Thoracic aorta (tissue), 2 donors: ENCODE measurements at regions not wholly inside any gene's neighbourhood (a gene's known extent, or its start where the extent isn't known, plus 50 kb on each side); places are given as distances from the start of the nearest gene placed in this dataset.

Source experiments
- ATAC-seq: fragments of 150-250 bp; one replicate; pipeline ENCODE4 v1.8.0; 2017; ENCODE audit warnings: low read depth; ENCODE audit not compliant: insufficient number of reproducible peaks, low FRiP score
- DNase-seq: peaks from one replicate; pipeline ENCODE4 v3.0.0-alpha.2; 2020; ENCODE audit warnings: low spot score
- H3K27ac ChIP-seq, 2 donors: fragments of 200-600 bp; sonication (generic); 1 replicate in 1 of 2; 2 replicates in 1 of 2; pipeline ENCODE4 v1.5.1; 2016; ENCODE audit warnings: mild to moderate bottlenecking in 2 of 2, moderate library complexity in 2 of 2
- H3K27me3 ChIP-seq: fragments of 200-600 bp; sonication (generic); replicated peaks from 2 replicates; pipeline ENCODE4 v1.6.0; 2016; ENCODE audit warnings: mild to moderate bottlenecking; ENCODE audit not compliant: insufficient read depth
- H3K36me3 ChIP-seq: fragments of 200-600 bp; sonication (generic); one replicate; pipeline ENCODE4 v1.5.1; 2016
- H3K4me1 ChIP-seq, 2 donors: fragments of 200-600 bp; sonication (generic); 1 replicate in 1 of 2; 2 replicates in 1 of 2; pipeline versions ENCODE4 v1.5.1 to v1.6.0; 2016; ENCODE audit warnings: low read depth in 2 of 2, mild to moderate bottlenecking in 1 of 2; ENCODE audit not compliant: control insufficient read depth in 1 of 2
- H3K4me3 ChIP-seq: fragments of 200-600 bp; sonication (generic); 2 replicates; pipeline ENCODE4 v1.5.1; 2016; ENCODE audit warnings: mild to moderate bottlenecking
- H3K9me3 ChIP-seq: fragments of 200-600 bp; sonication (generic); 2 replicates; pipeline ENCODE4 v1.5.1; 2016
- TF ChIP-seq, protein P1 (sequence below): fragments of 200-600 bp; sonication (generic); IDR thresholded peaks from one replicate; pipeline ENCODE4 v1.5.1; 2019; ENCODE audit warnings: antibody characterized with exemption

DNA sequence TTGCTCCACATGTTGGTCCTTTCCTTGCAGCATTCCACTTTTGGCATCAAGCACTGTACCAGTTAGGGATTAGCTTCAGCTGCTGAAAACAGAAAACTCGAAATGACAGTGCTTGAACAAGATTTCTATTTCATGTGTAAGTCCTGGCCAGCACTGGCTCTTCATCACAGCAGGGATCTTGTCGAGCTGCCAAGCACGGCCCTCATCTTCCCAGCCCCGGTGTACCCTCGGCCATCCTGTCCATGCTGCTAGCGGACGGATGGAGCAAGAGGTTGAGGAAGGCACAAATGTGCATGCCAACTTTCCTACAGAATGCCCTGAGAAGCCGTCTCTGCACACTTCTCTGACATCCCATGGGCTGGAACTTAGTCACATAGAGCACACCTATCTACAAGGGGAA lies 130.6 kb downstream of the TENT4A start:
- DNase-seq (no peak), ATAC-seq (no peak)
- Histone ChIP-seq H3K9me3 (no peaks in the 10 kb centered on the region), H3K4me3 (no peak overlapping the region), H3K27me3 (no peaks in the 10 kb centered on the region), H3K27ac (no peak overlapping the region), H3K4me1 (no peaks in the 10 kb centered on the region), H3K36me3 (no peaks in the 10 kb centered on the region)
- TF ChIP-seq, protein P1, sequence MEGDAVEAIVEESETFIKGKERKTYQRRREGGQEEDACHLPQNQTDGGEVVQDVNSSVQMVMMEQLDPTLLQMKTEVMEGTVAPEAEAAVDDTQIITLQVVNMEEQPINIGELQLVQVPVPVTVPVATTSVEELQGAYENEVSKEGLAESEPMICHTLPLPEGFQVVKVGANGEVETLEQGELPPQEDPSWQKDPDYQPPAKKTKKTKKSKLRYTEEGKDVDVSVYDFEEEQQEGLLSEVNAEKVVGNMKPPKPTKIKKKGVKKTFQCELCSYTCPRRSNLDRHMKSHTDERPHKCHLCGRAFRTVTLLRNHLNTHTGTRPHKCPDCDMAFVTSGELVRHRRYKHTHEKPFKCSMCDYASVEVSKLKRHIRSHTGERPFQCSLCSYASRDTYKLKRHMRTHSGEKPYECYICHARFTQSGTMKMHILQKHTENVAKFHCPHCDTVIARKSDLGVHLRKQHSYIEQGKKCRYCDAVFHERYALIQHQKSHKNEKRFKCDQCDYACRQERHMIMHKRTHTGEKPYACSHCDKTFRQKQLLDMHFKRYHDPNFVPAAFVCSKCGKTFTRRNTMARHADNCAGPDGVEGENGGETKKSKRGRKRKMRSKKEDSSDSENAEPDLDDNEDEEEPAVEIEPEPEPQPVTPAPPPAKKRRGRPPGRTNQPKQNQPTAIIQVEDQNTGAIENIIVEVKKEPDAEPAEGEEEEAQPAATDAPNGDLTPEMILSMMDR = no peak

DNA sequence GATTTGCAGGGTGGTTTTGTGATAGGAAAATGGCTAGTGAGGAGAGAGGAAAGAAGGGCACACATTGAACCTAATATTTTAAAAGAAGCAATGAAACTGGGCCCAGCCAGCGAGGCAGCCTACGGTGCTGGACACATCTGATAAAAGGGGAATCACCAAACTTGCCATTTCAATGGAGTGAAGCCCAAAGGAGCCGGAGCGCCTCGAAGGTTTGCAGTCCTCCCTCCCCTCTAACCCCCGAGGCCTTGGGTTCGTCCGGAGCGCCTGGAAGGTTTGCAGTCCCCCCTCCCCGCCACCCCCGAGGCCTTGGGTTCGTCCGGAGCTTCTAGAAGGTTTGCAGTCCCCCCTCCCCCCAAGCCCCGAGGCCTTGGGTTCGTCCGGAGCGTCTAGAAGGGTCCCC lies 132.6 kb downstream of the TENT4A start:
- TF ChIP-seq, protein P1 = no peak
- no peak overlapping the region for H3K4me3 ChIP-seq
- no peaks in the 10 kb centered on the region for H3K9me3 ChIP-seq
- no peaks in the 10 kb centered on the region for H3K4me1 ChIP-seq
- H3K36me3 ChIP-seq = no peaks in the 10 kb centered on the region
- H3K27ac ChIP-seq = no peak overlapping the region
- H3K27me3 ChIP-seq = no peaks in the 10 kb centered on the region
- no peak for DNase-seq
- ATAC-seq = no peak

DNA sequence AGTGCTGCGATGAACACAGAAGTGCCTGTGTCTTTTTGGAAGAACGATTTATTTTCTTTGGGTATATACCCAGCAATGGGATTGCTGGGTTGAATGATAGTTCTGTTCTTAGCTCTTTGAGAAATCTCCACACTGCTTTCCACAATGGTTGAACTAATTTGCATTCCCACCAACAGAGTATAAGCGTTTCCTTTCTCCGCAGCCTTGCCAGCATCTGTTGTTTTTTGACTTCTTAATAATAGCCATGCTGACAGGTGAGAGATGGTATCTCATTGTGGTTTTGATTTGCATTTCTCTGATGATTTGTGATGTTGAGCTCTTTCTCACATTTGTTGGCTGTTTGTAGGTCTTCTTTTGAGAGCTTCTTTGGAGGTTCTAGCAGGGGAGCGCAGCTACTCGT lies 134.6 kb downstream of the TENT4A start:
- no peak for DNase-seq

DNA sequence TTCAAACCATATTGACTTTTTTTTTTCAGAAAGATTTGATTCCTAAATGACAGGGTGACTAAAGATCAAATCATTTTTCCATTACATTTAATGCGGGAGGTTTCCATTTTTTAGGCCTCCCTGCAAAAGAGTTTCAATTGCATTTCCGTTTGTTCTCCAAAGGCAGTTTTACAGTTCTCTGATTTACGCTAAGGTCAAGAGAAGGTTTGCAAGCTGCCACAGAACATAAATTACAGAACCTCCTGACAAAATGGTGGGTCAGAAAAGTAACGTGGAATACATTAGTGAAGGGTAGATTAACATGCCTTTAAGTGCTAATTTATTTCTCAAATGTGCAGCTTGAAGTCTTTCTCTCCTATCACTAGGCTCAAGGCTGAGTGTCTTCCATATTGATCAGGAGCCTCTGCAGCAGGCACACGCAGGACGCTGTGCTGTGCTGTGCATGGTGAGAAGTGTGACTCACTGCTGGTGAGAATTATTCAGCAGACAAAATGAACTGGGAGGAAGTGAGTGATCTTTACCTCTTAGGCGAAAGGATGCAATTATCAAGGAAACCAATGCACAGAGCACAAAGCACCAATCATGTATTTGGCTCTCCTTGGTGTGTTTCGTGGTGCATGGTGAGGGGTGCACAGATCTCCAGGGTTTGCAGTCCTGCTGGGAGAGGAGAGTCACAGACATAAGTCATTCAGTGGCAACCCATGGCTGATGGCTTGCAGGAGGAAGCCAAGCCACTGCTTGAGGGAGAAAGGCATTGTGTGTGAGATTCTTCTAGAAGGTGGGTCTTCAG lies 136.3 kb downstream of the TENT4A start:
- Histone ChIP-seq H3K27me3 (no peaks in the 10 kb centered on the region), H3K36me3 (no peaks in the 10 kb centered on the region), H3K9me3 (no peaks in the 10 kb centered on the region), H3K4me1 (no peaks in the 10 kb centered on the region), H3K27ac (no peak overlapping the region), H3K4me3 (no peak overlapping the region)
- no peak for ATAC-seq
- TF ChIP-seq, protein P1 = no peak
- no peak for DNase-seq

More for the DNA sequence above, 134.6 kb downstream of the TENT4A start:
- H3K36me3 ChIP-seq = no peaks in the 10 kb centered on the region
- no peaks in the 10 kb centered on the region for H3K9me3 ChIP-seq
- TF ChIP-seq, protein P1 = no peak
- no peak for ATAC-seq
- no peaks in the 10 kb centered on the region for H3K27me3 ChIP-seq
- no peaks in the 10 kb centered on the region for H3K4me1 ChIP-seq
- H3K27ac ChIP-seq = no peak overlapping the region
- no peak overlapping the region for H3K4me3 ChIP-seq

DNA sequence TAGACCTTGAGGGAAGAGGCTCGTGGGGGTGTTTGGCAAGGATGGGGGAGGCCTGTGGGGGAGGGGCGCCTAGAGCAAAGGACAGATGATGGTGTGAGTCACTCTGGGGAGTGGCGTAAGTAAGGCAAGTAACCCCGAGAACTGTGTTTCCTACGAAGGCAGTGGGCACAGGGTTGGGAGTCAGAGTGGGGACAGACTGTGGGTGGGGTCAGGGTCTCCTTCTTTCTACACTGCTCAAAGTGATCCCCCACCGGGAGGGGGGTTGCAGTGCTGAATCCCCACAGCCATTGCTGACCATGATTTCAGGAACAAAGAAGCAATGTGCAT lies 136.8 kb downstream of the TENT4A start:
- Histone ChIP-seq H3K27me3 (no peaks in the 10 kb centered on the region), H3K27ac (no peak overlapping the region), H3K36me3 (no peaks in the 10 kb centered on the region), H3K4me1 (no peaks in the 10 kb centered on the region), H3K4me3 (no peak overlapping the region), H3K9me3 (no peaks in the 10 kb centered on the region)
- ATAC-seq = no peak
- TF ChIP-seq, protein P1 = no peak
- no peak for DNase-seq
